IMR-90 (cell line): ENCODE measurements at regions not wholly inside any gene's neighbourhood (a gene's known extent, or its start where the extent isn't known, plus 50 kb on each side); places are given as distances from the start of the nearest gene placed in this dataset.

ENCODE experiments used
- ATAC-seq: fragments of 200-7000 bp; cut with Tn5 transposase; 2 replicates; pipeline ENCODE4 v1.9.1; 2020; ENCODE audit warnings: low read depth, mild to moderate bottlenecking, moderate library complexity
- BruUV-seq: library from RNA; stranded (reverse); fragments of 400-500 nt; replicated peaks from 2 replicates; lab custom pipeline; 2021; lab: Mats Ljungman, UMichigan
- CTCF ChIA-PET: fragments of 300-600 bp; formaldehyde crosslinking; extraction: SDS; loops from one replicate; lab custom pipeline; 2021; ENCODE audit warnings: antibody characterized with exemption; lab: Yijun Ruan, JAX
- POLR2A ChIA-PET: fragments of 300-600 bp; sonication (Branson Sonifier 250); formaldehyde crosslinking; loops from one replicate; lab custom pipeline; 2022; ENCODE audit warnings: antibody characterized with exemption; ENCODE audit not compliant: unreplicated experiment; lab: Charles Lee
- DNase-seq: peaks from one replicate; pipeline ENCODE4 v3.0.0; 2013
- H2AFZ ChIP-seq: replicated peaks from 2 replicates; pipeline ENCODE3; 2013; ENCODE audit warnings: low read length, mild to moderate bottlenecking; ENCODE audit not compliant: poor library complexity
- H2AK5ac ChIP-seq: 2 replicates; pipeline ENCODE4 v1.6.1; 2013; ENCODE audit warnings: low read depth, low read length, inconsistent platforms
- H2AK9ac ChIP-seq: replicated peaks from 2 replicates; pipeline ENCODE3; 2013; ENCODE audit warnings: mild to moderate bottlenecking, low read depth, low read length, moderate library complexity; ENCODE audit not compliant: poor library complexity
- H2BK120ac ChIP-seq: 2 replicates; pipeline ENCODE4 v1.6.1; 2013; ENCODE audit warnings: low read depth, low read length, inconsistent platforms
- H2BK15ac ChIP-seq: 3 replicates; pipeline ENCODE4 v1.6.1; 2013; ENCODE audit warnings: low read depth, low read length, inconsistent platforms
- H2BK20ac ChIP-seq: 2 replicates; pipeline ENCODE4 v1.6.1; 2013; ENCODE audit warnings: low read depth, mild to moderate bottlenecking, inconsistent platforms, low read length, moderate library complexity
- H2BK5ac ChIP-seq: 2 replicates; pipeline ENCODE4 v1.6.1; 2013; ENCODE audit warnings: mild to moderate bottlenecking, low read depth, low read length, inconsistent platforms; ENCODE audit not compliant: poor library complexity, severe bottlenecking
- H3K14ac ChIP-seq: replicated peaks from 2 replicates; pipeline ENCODE4 v1.6.1; 2013; ENCODE audit warnings: low read depth, low read length, inconsistent platforms
- H3K18ac ChIP-seq: 2 replicates; pipeline ENCODE4 v1.6.1; 2013; ENCODE audit warnings: low read depth, low read length, control low read depth
- H3K23ac ChIP-seq: 2 replicates; pipeline ENCODE4 v1.6.1; 2013; ENCODE audit warnings: low read depth, low read length, inconsistent platforms
- H3K27ac ChIP-seq: 2 replicates; pipeline ENCODE4 v1.5.1; 2013; ENCODE audit warnings: mild to moderate bottlenecking, control low read depth, low read length; ENCODE audit not compliant: insufficient read depth
- H3K27me3 ChIP-seq: 2 replicates; pipeline ENCODE4 v1.6.1; 2013; ENCODE audit warnings: low read length; ENCODE audit not compliant: control insufficient read depth, insufficient read depth
- H3K36me3 ChIP-seq: 2 replicates; pipeline ENCODE4 v1.6.1; 2013; ENCODE audit warnings: low read length, mixed read lengths; ENCODE audit not compliant: control insufficient read depth, insufficient read depth
- H3K4ac ChIP-seq: 2 replicates; pipeline ENCODE4 v1.6.1; 2013; ENCODE audit warnings: low read depth, low read length, inconsistent platforms
- H3K4me1 ChIP-seq: 2 replicates; pipeline ENCODE4 v1.6.1; 2013; ENCODE audit warnings: low read length, mixed read lengths; ENCODE audit not compliant: control insufficient read depth, insufficient read depth
- H3K4me2 ChIP-seq: 2 replicates; pipeline ENCODE4 v1.6.1; 2013; ENCODE audit warnings: low read depth, mild to moderate bottlenecking, control low read depth, low read length, moderate library complexity
- H3K4me3 ChIP-seq: 2 replicates; pipeline ENCODE4 v1.5.1; 2013; ENCODE audit warnings: low read depth, mild to moderate bottlenecking, control low read depth, low read length, moderate library complexity; ENCODE audit not compliant: insufficient read depth
- H3K56ac ChIP-seq: 2 replicates; pipeline ENCODE4 v1.6.1; 2013; ENCODE audit warnings: low read length, inconsistent platforms; ENCODE audit not compliant: insufficient read depth; ENCODE audit errors: extremely low read depth
- H3K79me1 ChIP-seq, 2 experiments: 2 replicates each; pipeline ENCODE4 v1.6.1; 2013; ENCODE audit warnings: low read length in 2 of 2, inconsistent platforms in 1 of 2, low read depth in 1 of 2
- H3K9ac ChIP-seq: 2 replicates; pipeline ENCODE4 v1.6.1; 2013; ENCODE audit warnings: low read depth, low read length, control low read depth
- H3K9me1 ChIP-seq: 2 replicates; pipeline ENCODE4 v1.6.1; 2013; ENCODE audit warnings: low read length, inconsistent platforms; ENCODE audit not compliant: insufficient read depth
- H3K9me3 ChIP-seq: 2 replicates; pipeline ENCODE4 v1.6.1; 2013; ENCODE audit warnings: low read length; ENCODE audit not compliant: control insufficient read depth, insufficient read depth
- H4K20me1 ChIP-seq: 2 replicates; pipeline ENCODE4 v1.6.1; 2013; ENCODE audit warnings: low read length, inconsistent platforms; ENCODE audit not compliant: insufficient read depth
- H4K5ac ChIP-seq: 2 replicates; pipeline ENCODE4 v1.6.1; 2013; ENCODE audit warnings: mild to moderate bottlenecking, low read depth, low read length, control low read depth
- H4K8ac ChIP-seq, 2 experiments: 2 replicates each; pipeline ENCODE4 v1.6.1; 2013; ENCODE audit warnings: low read depth in 2 of 2, low read length in 2 of 2, control low read depth in 1 of 2, inconsistent platforms in 1 of 2
- H4K91ac ChIP-seq: 2 replicates; pipeline ENCODE4 v1.6.1; 2013; ENCODE audit warnings: low read depth, low read length, inconsistent platforms; ENCODE audit not compliant: insufficient read depth
- BHLHE40 ChIP-seq: fragments of 150-350 bp; IDR thresholded peaks from 2 replicates; pipeline ENCODE4 v1.6.1; 2016; ENCODE audit warnings: mild to moderate bottlenecking, low read depth, low read length
- CEBPB ChIP-seq: IDR thresholded peaks from 2 replicates; pipeline ENCODE4 v1.6.1; 2012; ENCODE audit warnings: low read depth, low read length, improper control_type of control experiment
- CHD1 ChIP-seq: IDR thresholded peaks from 2 replicates; pipeline ENCODE4 v1.6.1; 2012; ENCODE audit warnings: low read depth, low read length, improper control_type of control experiment
- ELK1 ChIP-seq: fragments of 150-350 bp; IDR thresholded peaks from 2 replicates; pipeline ENCODE4 v1.6.1; 2016; ENCODE audit warnings: low read depth, mild to moderate bottlenecking, low read length, moderate library complexity, borderline replicate concordance
- FOS ChIP-seq: fragments of 150-350 bp; IDR thresholded peaks from 2 replicates; pipeline ENCODE4 v1.6.1; 2016; ENCODE audit warnings: low read depth, low read length
- MAFK ChIP-seq: IDR thresholded peaks from 2 replicates; pipeline ENCODE4 v1.6.1; 2012; ENCODE audit warnings: low read depth, low read length, improper control_type of control experiment
- MXI1 ChIP-seq: IDR thresholded peaks from 2 replicates; pipeline ENCODE4 v1.6.1; 2012; ENCODE audit warnings: low read depth, mild to moderate bottlenecking, low read length, moderate library complexity, borderline replicate concordance
- NFE2L2 ChIP-seq: fragments of 150-350 bp; IDR thresholded peaks from 2 replicates; pipeline ENCODE4 v1.6.1; 2016; ENCODE audit warnings: low read depth, mild to moderate bottlenecking, low read length
- POLR2A ChIP-seq: IDR thresholded peaks from 2 replicates; pipeline ENCODE4 v1.6.1; 2012; ENCODE audit warnings: mild to moderate bottlenecking, low read depth, low read length
- RAD21 ChIP-seq: IDR thresholded peaks from 2 replicates; pipeline ENCODE4 v1.6.1; 2012; ENCODE audit warnings: low read length, improper control_type of control experiment
- RCOR1 ChIP-seq: IDR thresholded peaks from 2 replicates; pipeline ENCODE4 v1.6.1; 2012; ENCODE audit warnings: mild to moderate bottlenecking, low read length, improper control_type of control experiment; ENCODE audit not compliant: insufficient replicate concordance
- RFX5 ChIP-seq: IDR thresholded peaks from 2 replicates; pipeline ENCODE4 v1.8.0; 2012; ENCODE audit warnings: low read depth, mild to moderate bottlenecking, low read length, moderate library complexity
- SMC3 ChIP-seq: fragments of 150-350 bp; IDR thresholded peaks from 2 replicates; pipeline ENCODE4 v1.6.1; 2016; ENCODE audit warnings: low read depth, mild to moderate bottlenecking, antibody characterized with exemption, low read length, moderate library complexity
- USF2 ChIP-seq: fragments of 150-350 bp; IDR thresholded peaks from 2 replicates; pipeline ENCODE4 v1.6.1; 2017; ENCODE audit warnings: mild to moderate bottlenecking, antibody characterized with exemption, low read length, low read depth
- WGBS, 2 experiments: methylation state at CpG; one replicate each; pipeline versions ENCODE4 v1.1.5 to v1.1.7; 2013; ENCODE audit warnings: missing lambda C conversion rate in 2 of 2; ENCODE audit not compliant: insufficient read length in 1 of 2; ENCODE audit errors: extremely low coverage in 2 of 2; 5-methylcytosine and 5-hydroxymethylcytosine counted together
- dilution Hi-C: fragments of 300-500 bp; cut with HindIII; formaldehyde crosslinking; loops from one replicate; pipeline ENCODE4 v1.14.3; 2018; ENCODE audit warnings: low sequenced_read_pairs; ENCODE audit not compliant: unreplicated experiment
- in situ Hi-C: fragments of 300-500 bp; cut with MboI; formaldehyde crosslinking; loops from 3 replicates; pipeline ENCODE4 v1.14.3; 2019; ENCODE audit warnings: low sequenced_read_pairs, inconsistent platforms, mixed read lengths
- intact Hi-C: fragments of 100-400 bp; cut with micrococcal nuclease; formaldehyde crosslinking; loops from 2 replicates; pipeline ENCODE4 v1.10.0; 2022

GRCh38 chr13:107734891-107735625, 480.3 kb downstream of the LIG4 start:
- Histone ChIP-seq H3K23ac (no peak overlapping the region), H3K4me3 (no peak overlapping the region), H2AK9ac (no peak overlapping the region), H4K91ac (no peak overlapping the region), H3K56ac (no peak overlapping the region), H4K5ac (no peak overlapping the region), H2AK5ac (no peak overlapping the region), H4K8ac (no peak overlapping the region), H3K18ac (no peak overlapping the region), H4K20me1 (no peaks in the 10 kb centered on the region; the same call in 1 of the 2 replicates), H2BK15ac (no peak overlapping the region), H3K4me1 (peaks cover 6% of the 10 kb centered on the region), H3K9ac (no peak overlapping the region), H2BK5ac (no peak overlapping the region), H3K4me2 (no peak overlapping the region), H2AFZ (no peak overlapping the region), H2BK120ac (no peak overlapping the region), H3K27ac (no peak overlapping the region), H3K27me3 (no peaks in the 10 kb centered on the region), H3K4ac (no peak overlapping the region), H2BK20ac (no peak overlapping the region), H3K9me1 (0 out of 2 replicates have a peak, but pooled peaks cover 5% of the 10 kb centered on the region), H3K79me1 (peaks cover 36 to 57% of the 10 kb centered on the region in 2 experiments), H3K36me3 (no peaks in the 10 kb centered on the region), H3K9me3 (no peaks in the 10 kb centered on the region), H3K14ac (no peak overlapping the region)
- WGBS, 2 experiments = no CpG with 5 or more reads among the region's 7 CpGs
- dilution Hi-C loops (no loop called here), intact Hi-C loops (no loop called here), in situ Hi-C loops (no loop called here)
- POLR2A ChIA-PET = no interaction called here
- TF ChIP-seq FOS (no peak), BHLHE40 (no peak), RAD21 (no peak), MXI1 (no peak), CHD1 (no peak), NFE2L2 (no peak), SMC3 (no peak), RCOR1 (no peak), USF2 (no peak), CEBPB (no peak), POLR2A (no peak), RFX5 (no peak), ELK1 (no peak), MAFK (no peak)
- DNase-seq (no peak), ATAC-seq (no peak)
- CTCF ChIA-PET = no interaction called here
- no TSS peak for BruUV-seq
